CD4-positive, alpha-beta T cell (primary cell): ENCODE measurements at regions not wholly inside any gene's neighbourhood (a gene's known extent, or its start where the extent isn't known, plus 50 kb on each side); places are given as distances from the start of the nearest gene placed in this dataset.

ENCODE experiments used
- ATAC-seq: fragments of 200-7000 bp; cut with Tn5 transposase; one replicate; pipeline ENCODE4 v1.10.0; 2022; ENCODE audit warnings: mild to moderate bottlenecking; ENCODE audit not compliant: poor library complexity
- CTCF ChIA-PET: fragments of 350-600 bp; sonication (Branson Sonifier 250); formaldehyde crosslinking; loops from one replicate; lab custom pipeline; 2021; ENCODE audit warnings: antibody characterized with exemption, inconsistent platforms; lab: Charles Lee
- POLR2A ChIA-PET: fragments of 350-600 bp; sonication (Branson Sonifier 250); formaldehyde crosslinking; loops from one replicate; lab custom pipeline; 2021; ENCODE audit warnings: antibody characterized with exemption, inconsistent platforms; lab: Charles Lee
- DNase-seq, 14 experiments: peaks; one replicate each; pipeline ENCODE4 v3.0.0-alpha.2; 2013 to 2020; ENCODE audit warnings: mixed read lengths in 2 of 14
- H3K27ac ChIP-seq, 2 donors: one replicate each; pipeline versions ENCODE4 v1.5.1 to v1.7.0; 2013; ENCODE audit warnings: low read length in 2 of 2, low read depth in 1 of 2, mild to moderate bottlenecking in 1 of 2
- H3K27me3 ChIP-seq, 2 experiments: 1 replicate in 1 of 2; 2 replicates in 1 of 2; pipeline versions ENCODE4 v1.6.1 to v1.7.0; 2013; ENCODE audit warnings: low read length in 2 of 2, control low read depth in 1 of 2, mild to moderate bottlenecking in 1 of 2, moderate library complexity in 1 of 2; ENCODE audit not compliant: insufficient read depth in 2 of 2, control insufficient read depth in 1 of 2
- H3K36me3 ChIP-seq: one replicate; pipeline ENCODE4 v1.6.1; 2013; ENCODE audit warnings: low read length, control low read depth; ENCODE audit not compliant: insufficient read depth
- H3K4me1 ChIP-seq: one replicate; pipeline ENCODE4 v1.6.1; 2013; ENCODE audit warnings: low read length, control low read depth; ENCODE audit not compliant: insufficient read depth
- H3K4me3 ChIP-seq: one replicate; pipeline ENCODE4 v1.5.1; 2013; ENCODE audit warnings: mild to moderate bottlenecking, low read length, moderate library complexity
- H3K9me3 ChIP-seq, 2 experiments: 1 replicate in 1 of 2; 2 replicates in 1 of 2; pipeline versions ENCODE4 v1.6.1 to v1.7.0; 2013; ENCODE audit warnings: low read length in 2 of 2, mild to moderate bottlenecking in 2 of 2, control low read depth in 1 of 2, moderate library complexity in 1 of 2; ENCODE audit not compliant: control insufficient read depth in 1 of 2, insufficient read depth in 1 of 2
- H3K27ac Mint-ChIP-seq: one replicate; pipeline ENCODE4 v1.8.0; 2020; ENCODE audit warnings: mixed read lengths
- H3K27me3 Mint-ChIP-seq: one replicate; pipeline ENCODE4 v1.8.0; 2021; ENCODE audit warnings: mixed read lengths
- H3K36me3 Mint-ChIP-seq: one replicate; pipeline ENCODE4 v1.8.0; 2021; ENCODE audit warnings: low read depth, mixed read lengths
- H3K4me1 Mint-ChIP-seq: one replicate; pipeline ENCODE4 v1.8.0; 2021; ENCODE audit warnings: low read depth, mixed read lengths
- H3K4me3 Mint-ChIP-seq: one replicate; pipeline ENCODE4 v1.8.0; 2020; ENCODE audit warnings: mild to moderate bottlenecking, mixed read lengths
- H3K9me3 Mint-ChIP-seq: one replicate; pipeline ENCODE4 v1.8.0; 2020; ENCODE audit warnings: mixed read lengths
- intact Hi-C, 2 experiments: fragments of 100-400 bp; cut with DNase I in 1 of 2; cut with micrococcal nuclease in 1 of 2; formaldehyde crosslinking; loops; one replicate each; pipeline versions ENCODE4 v1.15.1 to v1.9.0; 2023 to 2025; cut with DNase I, micrococcal nuclease
- TF ChIP-seq, protein P1 (sequence below): fragments of 200-600 bp; IDR thresholded peaks from one replicate; pipeline ENCODE4 v1.8.0; 2022; ENCODE audit warnings: antibody characterized with exemption, mild to moderate bottlenecking

DNA sequence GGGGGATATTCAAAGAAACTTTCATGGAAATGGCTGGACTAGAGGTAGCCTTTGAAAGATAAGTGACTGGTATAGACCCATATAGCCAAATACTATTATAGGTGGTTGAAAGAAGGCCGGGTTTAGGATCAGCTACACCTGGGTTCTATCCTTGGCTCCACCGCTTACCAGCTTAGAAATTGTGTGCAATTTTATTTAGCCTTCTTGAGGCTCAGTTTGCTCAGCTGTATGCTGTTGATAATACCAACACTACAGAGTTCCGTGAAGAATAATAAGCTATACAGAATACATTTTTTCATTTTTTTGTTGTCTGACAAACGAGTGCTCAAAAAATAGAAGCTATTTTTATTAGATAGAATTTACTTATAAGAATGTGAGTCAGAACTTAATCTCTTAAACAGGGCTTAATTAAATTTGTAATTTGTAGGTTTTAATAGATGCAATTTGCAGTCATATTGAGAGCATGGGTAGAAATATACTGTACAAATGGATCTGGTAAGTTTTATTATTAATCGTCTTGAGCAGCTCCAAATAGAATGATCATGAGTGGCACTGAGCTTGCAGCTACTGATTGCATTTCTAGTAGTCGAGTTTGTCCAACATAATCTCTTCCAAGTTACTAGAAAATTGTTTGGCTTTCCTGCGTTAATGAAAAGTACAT lies 164.3 kb upstream of the PHYHIPL start:
- ATAC-seq (no peak), DNase-seq (no peak)
- POLR2A ChIA-PET = no interaction called here
- Histone ChIP-seq H3K27me3 (peaks cover 0 to 3% of the 10 kb centered on the region in 2 experiments), H3K9me3 (no peaks in the 10 kb centered on the region), H3K4me3 (no peak overlapping the region), H3K27ac (no peak overlapping the region), H3K36me3 (no peaks in the 10 kb centered on the region), H3K4me1 (no peaks in the 10 kb centered on the region)
- Mint-ChIP-seq H3K27ac (no peak overlapping the region), H3K9me3 (no peaks in the 10 kb centered on the region), H3K4me3 (no peak overlapping the region), H3K36me3 (no peaks in the 10 kb centered on the region), H3K27me3 (no peaks in the 10 kb centered on the region), H3K4me1 (no peaks in the 10 kb centered on the region)
- CTCF ChIA-PET = no interaction called here
- TF ChIP-seq, protein P1, sequence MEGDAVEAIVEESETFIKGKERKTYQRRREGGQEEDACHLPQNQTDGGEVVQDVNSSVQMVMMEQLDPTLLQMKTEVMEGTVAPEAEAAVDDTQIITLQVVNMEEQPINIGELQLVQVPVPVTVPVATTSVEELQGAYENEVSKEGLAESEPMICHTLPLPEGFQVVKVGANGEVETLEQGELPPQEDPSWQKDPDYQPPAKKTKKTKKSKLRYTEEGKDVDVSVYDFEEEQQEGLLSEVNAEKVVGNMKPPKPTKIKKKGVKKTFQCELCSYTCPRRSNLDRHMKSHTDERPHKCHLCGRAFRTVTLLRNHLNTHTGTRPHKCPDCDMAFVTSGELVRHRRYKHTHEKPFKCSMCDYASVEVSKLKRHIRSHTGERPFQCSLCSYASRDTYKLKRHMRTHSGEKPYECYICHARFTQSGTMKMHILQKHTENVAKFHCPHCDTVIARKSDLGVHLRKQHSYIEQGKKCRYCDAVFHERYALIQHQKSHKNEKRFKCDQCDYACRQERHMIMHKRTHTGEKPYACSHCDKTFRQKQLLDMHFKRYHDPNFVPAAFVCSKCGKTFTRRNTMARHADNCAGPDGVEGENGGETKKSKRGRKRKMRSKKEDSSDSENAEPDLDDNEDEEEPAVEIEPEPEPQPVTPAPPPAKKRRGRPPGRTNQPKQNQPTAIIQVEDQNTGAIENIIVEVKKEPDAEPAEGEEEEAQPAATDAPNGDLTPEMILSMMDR = no peak
- intact Hi-C loops = no loop called here

DNA sequence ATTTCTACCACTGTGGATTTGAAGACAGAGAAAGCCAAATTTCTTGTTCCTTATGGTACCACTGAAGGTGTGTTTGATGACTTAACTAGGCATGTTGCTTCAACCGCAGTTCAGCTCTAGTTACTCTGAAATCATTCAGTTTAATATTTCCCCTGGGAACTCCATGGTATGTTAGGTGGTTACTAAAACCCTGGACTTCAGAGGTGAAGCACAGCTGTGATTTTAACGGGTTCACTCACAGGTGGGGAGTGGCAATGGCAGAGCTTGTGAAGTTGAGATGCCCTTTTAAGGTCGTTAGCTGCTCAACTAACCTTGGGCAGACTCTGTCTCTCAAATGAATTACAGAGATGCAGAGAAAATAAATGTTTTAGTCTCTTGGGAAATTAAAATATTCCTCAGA lies 163.6 kb upstream of the PHYHIPL start:
- DNase-seq (no peak), ATAC-seq (no peak)
- Mint-ChIP-seq H3K9me3 (no peaks in the 10 kb centered on the region), H3K27me3 (no peaks in the 10 kb centered on the region), H3K4me3 (no peak overlapping the region), H3K36me3 (no peaks in the 10 kb centered on the region), H3K27ac (no peak overlapping the region), H3K4me1 (no peaks in the 10 kb centered on the region)
- H3K4me1 ChIP-seq = no peaks in the 10 kb centered on the region
- H3K36me3 ChIP-seq = no peaks in the 10 kb centered on the region
- H3K4me3 ChIP-seq = no peak overlapping the region
- peaks cover 0 to 3% of the 10 kb centered on the region in 2 experiments for H3K27me3 ChIP-seq
- no peaks in the 10 kb centered on the region for H3K9me3 ChIP-seq
- H3K27ac ChIP-seq = no peak overlapping the region
- POLR2A ChIA-PET = no interaction called here
- TF ChIP-seq, protein P1 = no peak
- intact Hi-C loops = no loop called here
- CTCF ChIA-PET = no interaction called here

DNA sequence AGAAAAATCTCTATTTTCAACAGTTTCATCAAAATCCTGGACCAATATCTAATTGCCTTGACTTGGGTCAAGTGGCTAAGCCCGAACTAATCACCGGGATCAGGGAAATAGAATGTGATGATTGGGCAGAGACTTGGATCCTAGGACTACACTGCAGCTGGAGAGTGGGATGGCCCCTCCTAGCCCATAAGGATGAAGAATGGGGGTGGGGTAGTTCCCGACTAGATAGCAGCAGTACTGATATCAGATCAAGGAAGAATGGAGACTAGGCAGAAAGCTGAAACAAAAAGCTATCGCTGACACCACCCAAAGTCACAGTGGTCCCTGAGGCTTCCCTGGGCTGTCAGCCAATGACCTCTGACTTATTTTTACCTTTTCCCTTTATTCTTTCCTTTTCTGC lies 160.4 kb upstream of the PHYHIPL start:
- no peaks in the 10 kb centered on the region for H3K4me1 ChIP-seq
- ChIA-PET CTCF (no interaction called here), POLR2A (no interaction called here)
- TF ChIP-seq, protein P1 = no peak
- H3K27me3 ChIP-seq = no peaks in the 10 kb centered on the region
- no peak overlapping the region for H3K4me3 Mint-ChIP-seq
- no peak overlapping the region for H3K27ac Mint-ChIP-seq
- H3K4me3 ChIP-seq = no peak overlapping the region
- H3K36me3 ChIP-seq = no peaks in the 10 kb centered on the region
- H3K36me3 Mint-ChIP-seq = no peaks in the 10 kb centered on the region
- H3K27ac ChIP-seq = no peak overlapping the region
- intact Hi-C loops = no loop called here
- no peak for DNase-seq
- no peaks in the 10 kb centered on the region for H3K9me3 ChIP-seq
- H3K4me1 Mint-ChIP-seq = no peaks in the 10 kb centered on the region
- no peak for ATAC-seq
- no peaks in the 10 kb centered on the region for H3K9me3 Mint-ChIP-seq
- no peaks in the 10 kb centered on the region for H3K27me3 Mint-ChIP-seq
